Mesodermal cell (in vitro differentiated cells): ENCODE measurements at regions not wholly inside any gene's neighbourhood (a gene's known extent, or its start where the extent isn't known, plus 50 kb on each side); places are given as distances from the start of the nearest gene placed in this dataset.

Experiments
- H3K27ac ChIP-seq: 2 replicates; pipeline ENCODE4 v1.7.0; 2013; ENCODE audit warnings: mild to moderate bottlenecking, low read depth, low read length, moderate library complexity; ENCODE audit not compliant: severe bottlenecking
- H3K36me3 ChIP-seq: 2 replicates; pipeline ENCODE4 v1.7.1; 2013; ENCODE audit warnings: mild to moderate bottlenecking, low read length, moderate library complexity; ENCODE audit not compliant: control insufficient read depth, insufficient read depth
- H3K4me1 ChIP-seq: one replicate; pipeline ENCODE4 v1.7.1; 2013; ENCODE audit warnings: mild to moderate bottlenecking, low read length; ENCODE audit not compliant: insufficient read depth, control insufficient read depth, poor library complexity, severe bottlenecking
- H3K4me3 ChIP-seq: 2 replicates; pipeline ENCODE4 v1.7.0; 2013; ENCODE audit warnings: low read length, control low read depth, mild to moderate bottlenecking; ENCODE audit not compliant: insufficient read depth, poor library complexity, severe bottlenecking; ENCODE audit errors: extremely low read depth
- H3K9me3 ChIP-seq: 2 replicates; pipeline ENCODE4 v1.7.1; 2013; ENCODE audit warnings: mild to moderate bottlenecking, low read length, moderate library complexity; ENCODE audit not compliant: control insufficient read depth
- WGBS, 2 experiments: methylation state at CpG; one replicate each; pipeline ENCODE4 v1.1.5; 2013; ENCODE audit warnings: missing lambda C conversion rate in 2 of 2; ENCODE audit not compliant: insufficient coverage in 2 of 2; 5-methylcytosine and 5-hydroxymethylcytosine counted together

GRCh38 chr2:226605642-226606041, 194.0 kb downstream of the IRS1 start:
- no CpG with 5 or more reads among the region's 2 CpGs for WGBS, 2 experiments
- Histone ChIP-seq H3K4me3 (no peak overlapping the region), H3K27ac (no peak overlapping the region), H3K9me3 (no peaks in the 10 kb centered on the region), H3K4me1 (peaks cover 10% of the 10 kb centered on the region), H3K36me3 (no peaks in the 10 kb centered on the region)

GRCh38 chr2:226603606-226604005, 196.0 kb downstream of the IRS1 start:
- no peak overlapping the region for H3K4me3 ChIP-seq
- H3K9me3 ChIP-seq = no peaks in the 10 kb centered on the region
- H3K36me3 ChIP-seq = no peaks in the 10 kb centered on the region
- H3K27ac ChIP-seq = no peak overlapping the region
- 100% methylated on average over 1 of the region's 1 CpG for WGBS, 2 experiments
- peaks cover 14% of the 10 kb centered on the region for H3K4me1 ChIP-seq

GRCh38 chr2:226601881-226602662, 197.5 kb downstream of the IRS1 start:
- no peaks in the 10 kb centered on the region for H3K36me3 ChIP-seq
- WGBS, 2 experiments = no CpG with 5 or more reads among the region's 4 CpGs
- H3K4me1 ChIP-seq = peaks cover 14% of the 10 kb centered on the region
- H3K4me3 ChIP-seq = no peak overlapping the region
- no peaks in the 10 kb centered on the region for H3K9me3 ChIP-seq
- H3K27ac ChIP-seq = no peak overlapping the region

- H3K36me3 ChIP-seq = no peaks in the 10 kb centered on the region
- peaks cover 14% of the 10 kb centered on the region for H3K4me1 ChIP-seq
- H3K4me3 ChIP-seq = no peak overlapping the region
- WGBS, 2 experiments = 92 to 94% methylated on average over 2 to 3 of the region's 5 CpGs
- H3K9me3 ChIP-seq = no peaks in the 10 kb centered on the region
- H3K27ac ChIP-seq = no peak overlapping the region
These were observed 198.8 kb downstream of the IRS1 start for GRCh38 chr2:226600802-226601201.

- no peak overlapping the region for H3K4me3 ChIP-seq
- peaks cover 3% of the 10 kb centered on the region for H3K9me3 ChIP-seq
- H3K27ac ChIP-seq = no peak overlapping the region
- no CpG with 5 or more reads among the region's 5 CpGs for WGBS, 2 experiments
- H3K36me3 ChIP-seq = no peaks in the 10 kb centered on the region
- H3K4me1 ChIP-seq = peaks cover 14% of the 10 kb centered on the region
These were observed 199.4 kb downstream of the IRS1 start for GRCh38 chr2:226600184-226600583.

- no peak overlapping the region for H3K4me3 ChIP-seq
- peaks cover 25% of the 10 kb centered on the region for H3K9me3 ChIP-seq
- H3K27ac ChIP-seq = no peak overlapping the region
- H3K4me1 ChIP-seq = peaks cover 10% of the 10 kb centered on the region
- no peaks in the 10 kb centered on the region for H3K36me3 ChIP-seq
These were observed 210.6 kb downstream of the IRS1 start for GRCh38 chr2:226589043-226589442.

- no CpG with 5 or more reads among the region's 1 CpG for WGBS, 2 experiments
- Histone ChIP-seq H3K4me1 (peaks cover 35% of the 10 kb centered on the region), H3K9me3 (peaks cover 30% of the 10 kb centered on the region), H3K36me3 (no peaks in the 10 kb centered on the region), H3K27ac (no peak overlapping the region), H3K4me3 (no peak overlapping the region)
These were observed 214.5 kb downstream of the IRS1 start for GRCh38 chr2:226585130-226585561.

- Histone ChIP-seq H3K9me3 (peaks cover 26% of the 10 kb centered on the region), H3K4me1 (peaks cover 35% of the 10 kb centered on the region), H3K4me3 (no peak overlapping the region), H3K27ac (no peak overlapping the region), H3K36me3 (no peaks in the 10 kb centered on the region)
- WGBS, 2 experiments = 82 to 100% methylated on average over 1 to 3 of the region's 3 CpGs
These were observed 215.0 kb downstream of the IRS1 start for GRCh38 chr2:226584518-226585055.

GRCh38 chr2:226583715-226584114, 215.9 kb downstream of the IRS1 start:
- peak overlapping the region; percentile 71 for H3K27ac ChIP-seq
- H3K36me3 ChIP-seq = no peaks in the 10 kb centered on the region
- no peak overlapping the region for H3K4me3 ChIP-seq
- H3K9me3 ChIP-seq = peaks cover 19% of the 10 kb centered on the region
- WGBS, 2 experiments = 80% methylated on average over 1 of the region's 1 CpG; no CpG with 5 or more reads in 1 of the 2 experiments
- peaks cover 35% of the 10 kb centered on the region for H3K4me1 ChIP-seq

- H3K27ac ChIP-seq = peak overlapping the region; percentile 24
- WGBS, 2 experiments = 89 to 90% methylated on average over 2 of the region's 4 CpGs
- no peaks in the 10 kb centered on the region for H3K36me3 ChIP-seq
- peaks cover 35% of the 10 kb centered on the region for H3K4me1 ChIP-seq
- peaks cover 6% of the 10 kb centered on the region for H3K9me3 ChIP-seq
- no peak overlapping the region for H3K4me3 ChIP-seq
These were observed 218.0 kb downstream of the IRS1 start for GRCh38 chr2:226581661-226582060.

GRCh38 chr2:226581004-226581403, 218.6 kb downstream of the IRS1 start:
- Histone ChIP-seq H3K36me3 (no peaks in the 10 kb centered on the region), H3K27ac (no peak overlapping the region), H3K9me3 (peaks cover 4% of the 10 kb centered on the region), H3K4me1 (peaks cover 35% of the 10 kb centered on the region), H3K4me3 (no peak overlapping the region)
- 60% methylated on average over 1 of the region's 2 CpGs; no CpG with 5 or more reads in 1 of the 2 experiments for WGBS, 2 experiments
